HepG2 (cell line): ENCODE measurements at regions not wholly inside any gene's neighbourhood (a gene's known extent, or its start where the extent isn't known, plus 50 kb on each side); places are given as distances from the start of the nearest gene placed in this dataset.

Source experiments
- ATAC-seq: fragments of 200-7000 bp; cut with Tn5 transposase; 3 replicates; pipeline ENCODE4 v1.9.1; 2020; ENCODE audit warnings: mild to moderate bottlenecking, moderate library complexity
- BruUV-seq: library from RNA; stranded (reverse); fragments of 400-500 nt; replicated peaks from 2 replicates; lab custom pipeline; 2021; lab: Mats Ljungman, UMichigan
- CTCF ChIA-PET: fragments of 300-600 bp; formaldehyde crosslinking; extraction: SDS; loops from one replicate; lab custom pipeline; 2021; ENCODE audit warnings: low total read pairs, inconsistent platforms, low intra/inter-chr PET ratio; lab: Yijun Ruan, JAX
- POLR2A ChIA-PET: fragments of 350-600 bp; sonication (Branson Sonifier 250); formaldehyde crosslinking; loops from one replicate; lab custom pipeline; 2020; ENCODE audit warnings: antibody characterized with exemption, inconsistent platforms; lab: Yijun Ruan, JAX
- DNase-seq: peaks from one replicate; pipeline ENCODE4 v3.0.0-alpha.2; 2015; ENCODE audit warnings: low spot score
- FAIRE-seq: peaks from 3 replicates; lab custom pipeline; 2011; peaks lifted over from hg19 to GRCh38; lab: Jason Lieb, UNC
- H2AFZ ChIP-seq: one replicate; pipeline ENCODE4 v1.6.1; 2011; ENCODE audit warnings: low read length, inconsistent platforms
- H3K27ac ChIP-seq: fragments of 300-600 bp; 3 replicates; pipeline ENCODE4 v1.8.0; 2011; ENCODE audit warnings: mixed run types, mild to moderate bottlenecking, mixed read lengths, low read length, inconsistent platforms; ENCODE audit not compliant: insufficient read depth; ENCODE audit errors: extremely low read length
- H3K27me3 ChIP-seq, 2 experiments: fragments of 200-600 bp in 1 of 2; 2 replicates in 1 of 2; 3 replicates in 1 of 2; pipeline versions ENCODE4 v1.6.0 to v1.8.0; 2011; ENCODE audit warnings: low read length in 2 of 2, mild to moderate bottlenecking in 2 of 2, moderate library complexity in 2 of 2, inconsistent platforms in 1 of 2; ENCODE audit not compliant: insufficient read depth in 2 of 2, control insufficient read depth in 1 of 2
- H3K36me3 ChIP-seq, 2 experiments: fragments of 200-600 bp in 1 of 2; replicated peaks in 1 of 2; 2 replicates in 1 of 2; 3 replicates in 1 of 2; pipeline versions ENCODE4 v1.5.1 to v1.8.0; 2011; ENCODE audit warnings: low read length in 2 of 2, inconsistent platforms in 1 of 2; ENCODE audit not compliant: insufficient read depth in 2 of 2, control insufficient read depth in 1 of 2
- H3K4me1 ChIP-seq: 2 replicates; pipeline ENCODE4 v1.5.1; 2012; ENCODE audit warnings: low read length, inconsistent platforms; ENCODE audit not compliant: insufficient read depth
- H3K4me2 ChIP-seq: 2 replicates; pipeline ENCODE4 v1.6.0; 2011; ENCODE audit warnings: low read depth, low read length, inconsistent platforms
- H3K4me3 ChIP-seq, 3 experiments: fragments of 200-600 bp in 1 of 3; sonication (generic), shearing (Covaris generic) in 1 of 3; replicated peaks in 1 of 3; 2 replicates each; pipeline ENCODE4 v1.5.1; 2011 to 2016; ENCODE audit warnings: low read length in 3 of 3, inconsistent platforms in 2 of 3, low read depth in 2 of 3, mild to moderate bottlenecking in 2 of 3, control low read depth in 1 of 3, mixed read lengths in 1 of 3; ENCODE audit not compliant: insufficient read depth in 1 of 3
- H3K79me2 ChIP-seq: one replicate; pipeline ENCODE4 v1.6.1; 2011; ENCODE audit warnings: low read length, inconsistent platforms; ENCODE audit not compliant: insufficient read depth
- H3K9ac ChIP-seq: 2 replicates; pipeline ENCODE4 v1.6.0; 2011; ENCODE audit warnings: mild to moderate bottlenecking, low read depth, low read length, inconsistent platforms; ENCODE audit not compliant: insufficient read depth
- H3K9me3 ChIP-seq: 2 replicates; pipeline ENCODE4 v1.5.1; 2012; ENCODE audit warnings: mild to moderate bottlenecking, low read length
- H4K20me1 ChIP-seq: 2 replicates; pipeline ENCODE4 v1.6.0; 2011; ENCODE audit warnings: inconsistent platforms, mild to moderate bottlenecking, low read length, moderate library complexity; ENCODE audit not compliant: insufficient read depth
- BCL3 ChIP-seq: sonication (generic); formaldehyde crosslinking; IDR thresholded peaks from 2 replicates; pipeline ENCODE4 v1.5.1; 2020; ENCODE audit warnings: mild to moderate bottlenecking, missing genetic modification reagents, moderate library complexity
- DPF2 ChIP-seq: sonication (generic); formaldehyde crosslinking; IDR thresholded peaks from 2 replicates; pipeline ENCODE4 v1.4.0; 2020; ENCODE audit warnings: mild to moderate bottlenecking, low read depth, missing genetic modification reagents, borderline replicate concordance
- EED ChIP-seq: sonication (generic); formaldehyde crosslinking; IDR thresholded peaks from 2 replicates; pipeline ENCODE4 v1.5.0; 2020; ENCODE audit warnings: mild to moderate bottlenecking, missing genetic modification reagents
- HOXA9 ChIP-seq: sonication (generic); formaldehyde crosslinking; IDR thresholded peaks from 2 replicates; pipeline ENCODE4 v1.8.1; 2022; ENCODE audit warnings: missing genetic modification reagents, mild to moderate bottlenecking, moderate library complexity, borderline replicate concordance
- PAX8 ChIP-seq: sonication (generic); formaldehyde crosslinking; IDR thresholded peaks from 2 replicates; pipeline ENCODE4 v1.8.0; 2022; ENCODE audit warnings: mild to moderate bottlenecking, missing genetic modification reagents, borderline replicate concordance
- PCBP2 ChIP-seq: fragments of 200-400 bp; formaldehyde crosslinking; optimal IDR thresholded peaks from 2 replicates; pipeline ENCODE3; 2018; ENCODE audit warnings: low read length, low read depth; ENCODE audit not compliant: poor library complexity, severe bottlenecking
- SOX13 ChIP-seq, 3 experiments: fragments of 450-650 bp in 1 of 3; sonication (generic) in 1 of 3; formaldehyde crosslinking in 1 of 3; IDR thresholded peaks in 2 of 3; conservative IDR thresholded peaks in 1 of 3; 2 replicates each; pipeline versions ENCODE4 v1.5.0 to v1.6.1; 2016 to 2020; ENCODE audit warnings: antibody characterized with exemption in 1 of 3, mild to moderate bottlenecking in 1 of 3, missing compliant biosample characterization in 1 of 3, missing genetic modification reagents in 1 of 3, moderate library complexity in 1 of 3
- ZGPAT ChIP-seq: IDR thresholded peaks from 2 replicates; pipeline ENCODE4 v1.6.1; 2016; ENCODE audit warnings: mild to moderate bottlenecking
- ZNF180 ChIP-seq: sonication (generic); formaldehyde crosslinking; IDR thresholded peaks from 2 replicates; pipeline ENCODE4 v1.4.0; 2020; ENCODE audit warnings: low read depth, missing genetic modification reagents, borderline replicate concordance
- ZNF263 ChIP-seq: sonication (generic); formaldehyde crosslinking; IDR thresholded peaks from 2 replicates; pipeline ENCODE4 v1.4.0; 2020; ENCODE audit warnings: missing genetic modification reagents
- ZSCAN21 ChIP-seq: sonication (generic); formaldehyde crosslinking; IDR thresholded peaks from 2 replicates; pipeline ENCODE4 v1.8.0; 2022; ENCODE audit warnings: mild to moderate bottlenecking, missing genetic modification reagents, moderate library complexity, borderline replicate concordance
- WGBS: methylation state at CpG from one replicate; pipeline ENCODE4 v1.1.6; 2017; ENCODE audit warnings: low lambda C conversion rate; 5-methylcytosine and 5-hydroxymethylcytosine counted together
- in situ Hi-C: cut with HindIII; loops from 2 replicates; pipeline ENCODE4 v1.10.0; 2017; ENCODE audit warnings: low pct_unique_long_range_greater_than_20kb; ENCODE audit not compliant: extremely low pct_ligation_motif_present
- intact Hi-C: fragments of 100-400 bp; cut with micrococcal nuclease; formaldehyde crosslinking; loops from one replicate; pipeline ENCODE4 v1.10.0; 2022; ENCODE audit not compliant: unreplicated experiment

- H3K36me3 ChIP-seq = no peaks in the 10 kb centered on the region
- FAIRE-seq (no peak), ATAC-seq (no peak), DNase-seq (no peak)
- no peaks in the 10 kb centered on the region; a peak in 1 of 5 replicates for H3K27me3 ChIP-seq
- H3K9me3 ChIP-seq = no peaks in the 10 kb centered on the region
- no peak overlapping the region for H2AFZ ChIP-seq
- no peak for TF ChIP-seq BCL3 (CRISPR knock-in tag)
- no peak for TF ChIP-seq PCBP2
- TF ChIP-seq EED (CRISPR knock-in tag) = no peak
- TF ChIP-seq ZNF180 = no peak
- TF ChIP-seq ZNF263 (CRISPR knock-in tag) = no peak
- no peak for TF ChIP-seq ZSCAN21 (CRISPR knock-in tag)
- TF ChIP-seq DPF2 (CRISPR knock-in tag) = no peak
- no peak for TF ChIP-seq SOX13 (IDR thresholded peaks at IDR 0.05)
- TF ChIP-seq SOX13 (CRISPR knock-in tag; conservative IDR thresholded peaks at IDR 0.05 in 1 of 2, IDR thresholded peaks at IDR 0.05 in 1 of 2) = no peak
- no peak for TF ChIP-seq HOXA9 (CRISPR knock-in tag)
- no peak for TF ChIP-seq ZGPAT
- no peak for TF ChIP-seq PAX8 (CRISPR knock-in tag)
- H3K79me2 ChIP-seq = no peaks in the 10 kb centered on the region
- CTCF ChIA-PET = no interaction called here
- no TSS peak for BruUV-seq
- intact Hi-C loops = no loop called here
- 70% methylated on average over 8 of the region's 8 CpGs for WGBS
- POLR2A ChIA-PET = no interaction called here
- H3K4me3 ChIP-seq = no peak overlapping the region
- peaks cover 15% of the 10 kb centered on the region for H3K4me1 ChIP-seq
- H3K4me2 ChIP-seq = no peak overlapping the region
- H3K9ac ChIP-seq = no peak overlapping the region
- H3K27ac ChIP-seq = no peak overlapping the region
- H4K20me1 ChIP-seq = no peaks in the 10 kb centered on the region
- in situ Hi-C loops = no loop called here
Observed at GRCh38 chr15:26084771-26085170, 221.6 kb upstream of the ATP10A start.
